ENCODE measurements at regions not wholly inside any gene's neighbourhood (a gene's known extent, or its start where the extent isn't known, plus 50 kb on each side); places are given as distances from the start of the nearest gene placed in this dataset.

- Histone ChIP-seq H2AK9ac (replicated peaks; ENCODE audit: low read depth, low read length, poor library complexity) (no peak overlapping the region), H2BK20ac (ENCODE audit: low read depth, low read length) (no peak overlapping the region), H3K4ac (ENCODE audit: low read depth, low read length) (no peak overlapping the region), H3K18ac (ENCODE audit: low read depth, low read length) (no peak overlapping the region), H3K4me3 (ENCODE audit: insufficient read depth, low read depth, low read length) (no peak overlapping the region), H4K20me1 (ENCODE audit: insufficient read depth, low read length) (no peaks in the 10 kb centered on the region), H4K5ac (ENCODE audit: low read depth, low read length) (no peak overlapping the region), H3K27me3 (ENCODE audit: control insufficient read depth, insufficient read depth, low read length) (peaks cover 17% of the 10 kb centered on the region), H3K9me1 (ENCODE audit: insufficient read depth, low read length) (no peaks in the 10 kb centered on the region), H2BK5ac (ENCODE audit: low read depth, low read length, poor library complexity, severe bottlenecking) (no peak overlapping the region), H4K91ac (ENCODE audit: insufficient read depth, low read depth, low read length) (no peak overlapping the region), H2AK5ac (ENCODE audit: low read depth, low read length) (no peak overlapping the region), H3K56ac (ENCODE audit: extremely low read depth, insufficient read depth, low read length) (no peak overlapping the region; the same call in 1 of the 2 replicates), H2BK120ac (ENCODE audit: low read depth, low read length) (no peak overlapping the region), H2BK15ac (ENCODE audit: low read depth, low read length) (no peak overlapping the region), H3K27ac (ENCODE audit: insufficient read depth, low read length) (no peak overlapping the region), H3K79me1 (ENCODE audit: low read depth in 1 of 2, low read length in 2 of 2) (no peaks in the 10 kb centered on the region), H3K4me1 (ENCODE audit: control insufficient read depth, insufficient read depth, low read length) (no peaks in the 10 kb centered on the region), H3K36me3 (ENCODE audit: control insufficient read depth, insufficient read depth, low read length) (no peaks in the 10 kb centered on the region), H3K9me3 (ENCODE audit: control insufficient read depth, insufficient read depth, low read length) (no peaks in the 10 kb centered on the region), H2AFZ (replicated peaks; ENCODE audit: low read length, poor library complexity) (no peak overlapping the region), H3K23ac (ENCODE audit: low read depth, low read length) (no peak overlapping the region), H3K14ac (replicated peaks; ENCODE audit: low read depth, low read length) (no peak overlapping the region), H3K4me2 (ENCODE audit: low read depth, low read length) (no peak overlapping the region), H3K9ac (ENCODE audit: low read depth, low read length) (no peak overlapping the region), H4K8ac (ENCODE audit: low read depth in 2 of 2, low read length in 2 of 2) (no peak overlapping the region)
- dilution Hi-C loops (cut with HindIII; ENCODE audit: low sequenced_read_pairs, unreplicated experiment), result no loop called here
- DNase-seq (no peak), ATAC-seq (ENCODE audit: low read depth) (no peak)
- no CpG with 5 or more reads among the region's 5 CpGs for WGBS, 2 experiments (ENCODE audit: extremely low coverage in 2 of 2, insufficient read length in 1 of 2)
- in situ Hi-C loops (cut with MboI; ENCODE audit: low sequenced_read_pairs), result no loop called here
- intact Hi-C loops (cut with micrococcal nuclease), result loop anchor here (5.0 kb wide), 1 partner anchor 423 kb away; no protein-coding TSS in a partner anchor
- no TSS peak for BruUV-seq (replicated peaks)
- TF ChIP-seq BHLHE40 (IDR thresholded peaks at IDR 0.05; ENCODE audit: low read depth, low read length) (no peak), POLR2A (IDR thresholded peaks at IDR 0.05; ENCODE audit: low read depth, low read length) (no peak), RAD21 (IDR thresholded peaks at IDR 0.05; ENCODE audit: low read length) (no peak), CEBPB (IDR thresholded peaks at IDR 0.05; ENCODE audit: low read depth, low read length) (no peak), FOS (IDR thresholded peaks at IDR 0.05; ENCODE audit: low read depth, low read length) (no peak), CHD1 (IDR thresholded peaks at IDR 0.05; ENCODE audit: low read depth, low read length) (no peak), CTCF (conservative IDR thresholded peaks at IDR 0.05; ENCODE audit: low read depth, low read length) (no peak), RFX5 (IDR thresholded peaks at IDR 0.05; ENCODE audit: low read depth, low read length) (no peak), NFE2L2 (IDR thresholded peaks at IDR 0.05; ENCODE audit: low read depth, low read length) (no peak), MXI1 (IDR thresholded peaks at IDR 0.05; ENCODE audit: borderline replicate concordance, low read depth, low read length) (no peak), MAFK (IDR thresholded peaks at IDR 0.05; ENCODE audit: low read depth, low read length) (no peak), RCOR1 (IDR thresholded peaks at IDR 0.05; ENCODE audit: insufficient replicate concordance, low read length) (no peak), SMC3 (IDR thresholded peaks at IDR 0.05; ENCODE audit: low read depth, low read length) (no peak), MAZ (IDR thresholded peaks at IDR 0.05; ENCODE audit: borderline replicate concordance, low read depth, low read length) (no peak)
- TF ChIP-seq, protein P1, sequence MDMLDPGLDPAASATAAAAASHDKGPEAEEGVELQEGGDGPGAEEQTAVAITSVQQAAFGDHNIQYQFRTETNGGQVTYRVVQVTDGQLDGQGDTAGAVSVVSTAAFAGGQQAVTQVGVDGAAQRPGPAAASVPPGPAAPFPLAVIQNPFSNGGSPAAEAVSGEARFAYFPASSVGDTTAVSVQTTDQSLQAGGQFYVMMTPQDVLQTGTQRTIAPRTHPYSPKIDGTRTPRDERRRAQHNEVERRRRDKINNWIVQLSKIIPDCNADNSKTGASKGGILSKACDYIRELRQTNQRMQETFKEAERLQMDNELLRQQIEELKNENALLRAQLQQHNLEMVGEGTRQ (IDR thresholded peaks at IDR 0.05; ENCODE audit: low read depth, low read length), result no peak
- TF ChIP-seq, protein P2, sequence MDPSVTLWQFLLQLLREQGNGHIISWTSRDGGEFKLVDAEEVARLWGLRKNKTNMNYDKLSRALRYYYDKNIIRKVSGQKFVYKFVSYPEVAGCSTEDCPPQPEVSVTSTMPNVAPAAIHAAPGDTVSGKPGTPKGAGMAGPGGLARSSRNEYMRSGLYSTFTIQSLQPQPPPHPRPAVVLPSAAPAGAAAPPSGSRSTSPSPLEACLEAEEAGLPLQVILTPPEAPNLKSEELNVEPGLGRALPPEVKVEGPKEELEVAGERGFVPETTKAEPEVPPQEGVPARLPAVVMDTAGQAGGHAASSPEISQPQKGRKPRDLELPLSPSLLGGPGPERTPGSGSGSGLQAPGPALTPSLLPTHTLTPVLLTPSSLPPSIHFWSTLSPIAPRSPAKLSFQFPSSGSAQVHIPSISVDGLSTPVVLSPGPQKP (IDR thresholded peaks at IDR 0.05; ENCODE audit: borderline replicate concordance, low read depth, low read length), result no peak
- ChIA-PET POLR2A (ENCODE audit: unreplicated experiment) (no interaction called here), CTCF (no interaction called here)
Measured at GRCh38 chr3:72659188-72659587, 189.1 kb downstream of the SHQ1 start.

Measured in IMR-90 (cell line).